Stimulated activated memory B cell treated with anti-CD40 and anti-IgM and Interleukin-4, amounts not matched to agents 10 μg/mL and 1 μg/mL and 100 μg/mL, for 72 hours (primary cell): ENCODE measurements at regions not wholly inside any gene's neighbourhood (a gene's known extent, or its start where the extent isn't known, plus 50 kb on each side); places are given as distances from the start of the nearest gene placed in this dataset.

Experiments used
- ATAC-seq: fragments of 150-1000 bp; cut with Tn5 transposase; 2 replicates; pipeline ENCODE4 v1.10.0; 2021
- H3K27ac Mint-ChIP-seq: one replicate; pipeline ENCODE4 v1.8.0; 2022; ENCODE audit warnings: mild to moderate bottlenecking, mixed read lengths
- H3K27me3 Mint-ChIP-seq: one replicate; pipeline ENCODE4 v1.8.0; 2022; ENCODE audit warnings: mixed read lengths
- H3K36me3 Mint-ChIP-seq: one replicate; pipeline ENCODE4 v1.8.0; 2022; ENCODE audit warnings: mixed read lengths
- H3K4me1 Mint-ChIP-seq: one replicate; pipeline ENCODE4 v1.8.0; 2022; ENCODE audit warnings: mixed read lengths
- H3K4me3 Mint-ChIP-seq: one replicate; pipeline ENCODE4 v1.8.0; 2022; ENCODE audit warnings: mild to moderate bottlenecking, moderate library complexity, mixed read lengths
- H3K9me3 Mint-ChIP-seq: one replicate; pipeline ENCODE4 v1.8.0; 2022; ENCODE audit warnings: mixed read lengths

DNA sequence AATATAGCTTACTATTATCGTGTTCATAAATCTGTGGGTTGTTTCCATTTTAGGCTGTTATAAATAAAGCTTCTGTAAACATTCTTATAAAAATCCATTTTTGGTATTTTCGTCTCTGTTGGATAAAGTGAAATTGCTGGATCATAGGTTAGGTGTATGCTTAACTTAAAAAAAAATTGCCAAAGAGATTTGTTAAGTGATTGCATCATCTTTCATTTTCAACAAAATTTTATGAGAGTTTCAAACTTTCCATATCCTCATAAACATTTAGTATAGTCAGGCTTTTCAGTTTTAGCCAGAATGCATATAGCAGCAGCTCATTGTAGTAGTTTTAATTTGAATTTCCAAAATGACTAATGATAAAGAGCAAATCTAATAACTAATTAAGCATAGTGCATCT is 146.7 kb upstream of the CNTN5 start:
- Mint-ChIP-seq H3K4me3 (no peak overlapping the region), H3K27me3 (no peaks in the 10 kb centered on the region)
- ATAC-seq, result no peak

DNA sequence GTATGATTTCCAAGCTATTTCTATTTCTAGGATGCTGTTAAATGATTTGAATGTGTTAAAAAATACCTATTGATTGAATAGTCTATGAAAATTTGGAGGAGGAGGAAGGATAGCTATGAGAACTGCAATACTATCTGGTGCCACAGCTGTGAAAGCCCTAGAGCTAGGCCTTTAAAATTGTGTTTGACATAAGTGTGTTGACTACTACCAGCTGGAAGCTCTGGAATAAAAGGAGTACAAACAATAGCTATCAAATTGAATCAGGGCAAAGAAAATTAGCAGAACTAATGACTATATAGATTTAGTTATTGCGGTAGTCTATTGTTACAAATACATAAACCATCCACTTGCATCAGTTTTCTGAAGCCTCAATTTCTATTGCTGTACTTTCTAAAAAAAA is 124.8 kb upstream of the CNTN5 start:
- H3K36me3 Mint-ChIP-seq, result no peaks in the 10 kb centered on the region
- H3K9me3 Mint-ChIP-seq, result peaks cover 9% of the 10 kb centered on the region
- no peak overlapping the region for H3K27ac Mint-ChIP-seq
- no peak for ATAC-seq
- H3K4me1 Mint-ChIP-seq, result no peaks in the 10 kb centered on the region
- no peak overlapping the region for H3K4me3 Mint-ChIP-seq
- H3K27me3 Mint-ChIP-seq, result no peaks in the 10 kb centered on the region

More for the DNA sequence above, 146.7 kb upstream of the CNTN5 start:
- H3K4me1 Mint-ChIP-seq, result no peaks in the 10 kb centered on the region
- H3K27ac Mint-ChIP-seq, result no peak overlapping the region
- H3K36me3 Mint-ChIP-seq, result no peaks in the 10 kb centered on the region
- H3K9me3 Mint-ChIP-seq, result peaks cover 2% of the 10 kb centered on the region

DNA sequence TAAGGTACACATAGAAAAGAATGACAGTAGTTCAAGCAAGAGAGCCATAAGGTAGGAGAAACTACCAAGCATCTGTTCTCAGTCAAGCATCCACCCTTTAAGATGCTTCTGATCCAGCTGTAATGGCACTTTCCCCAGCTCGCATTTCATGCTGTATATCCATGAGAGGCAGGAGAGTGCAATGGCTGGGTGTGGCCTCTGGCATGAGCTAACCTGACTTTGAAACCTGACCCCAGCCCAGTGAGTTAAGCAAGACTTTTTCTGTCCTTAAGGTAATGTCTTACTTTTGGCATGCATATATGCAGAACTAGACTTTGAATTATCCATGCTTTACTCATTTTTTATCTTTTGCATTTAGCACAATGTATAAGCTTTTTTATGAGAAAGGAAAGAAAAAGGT is 79.8 kb upstream of the CNTN5 start:
- Mint-ChIP-seq H3K27ac (no peak overlapping the region), H3K36me3 (no peaks in the 10 kb centered on the region), H3K4me1 (no peaks in the 10 kb centered on the region), H3K4me3 (no peak overlapping the region), H3K27me3 (no peaks in the 10 kb centered on the region), H3K9me3 (no peaks in the 10 kb centered on the region)
- peak; percentile 36 for ATAC-seq

DNA sequence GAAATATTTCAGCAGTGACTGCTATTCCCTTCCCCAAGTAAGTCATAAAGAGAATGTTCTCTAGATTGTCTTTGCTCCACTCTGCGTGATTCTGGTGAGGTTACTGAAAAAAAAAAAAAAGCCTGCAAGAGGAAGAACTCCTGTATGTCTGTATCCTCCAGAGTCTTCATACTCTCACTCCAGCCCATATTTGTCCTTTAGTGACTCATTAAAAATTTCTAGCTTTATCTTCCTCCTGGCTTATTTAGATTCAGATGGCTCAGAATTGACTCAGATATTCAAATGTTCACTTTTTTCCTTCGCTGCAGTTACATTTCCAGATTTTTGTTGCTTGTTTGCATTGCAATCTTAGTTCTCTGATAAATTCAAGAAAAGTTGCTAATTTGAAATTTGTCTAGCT is 76.3 kb upstream of the CNTN5 start:
- no peaks in the 10 kb centered on the region for H3K36me3 Mint-ChIP-seq
- no peak overlapping the region for H3K4me3 Mint-ChIP-seq
- ATAC-seq, result no peak
- H3K27ac Mint-ChIP-seq, result no peak overlapping the region
- no peaks in the 10 kb centered on the region for H3K27me3 Mint-ChIP-seq
- no peaks in the 10 kb centered on the region for H3K9me3 Mint-ChIP-seq
- H3K4me1 Mint-ChIP-seq, result no peaks in the 10 kb centered on the region

DNA sequence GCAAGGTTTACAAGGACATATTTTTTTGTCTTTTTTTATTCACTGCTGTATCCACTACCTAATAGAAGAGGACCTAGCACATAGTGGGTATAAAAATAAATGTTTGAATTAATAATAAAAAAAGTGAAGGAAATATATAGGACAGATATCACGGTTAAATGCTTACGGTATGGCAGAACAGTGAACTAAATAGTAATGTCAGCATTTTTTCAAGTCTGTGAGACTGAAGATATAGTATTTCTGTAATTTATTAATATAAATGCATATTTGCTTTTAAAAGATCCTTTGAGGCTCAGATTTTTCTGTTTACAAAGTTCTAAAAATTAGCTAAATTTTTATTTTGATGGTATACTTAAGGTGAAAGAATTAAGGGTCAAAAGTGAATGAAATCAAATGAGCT is 68.6 kb upstream of the CNTN5 start:
- H3K4me3 Mint-ChIP-seq, result no peak overlapping the region
- ATAC-seq, result no peak
- no peak overlapping the region for H3K27ac Mint-ChIP-seq
- no peaks in the 10 kb centered on the region for H3K4me1 Mint-ChIP-seq
- H3K9me3 Mint-ChIP-seq, result peaks cover 5% of the 10 kb centered on the region
- no peaks in the 10 kb centered on the region for H3K27me3 Mint-ChIP-seq
- H3K36me3 Mint-ChIP-seq, result no peaks in the 10 kb centered on the region

DNA sequence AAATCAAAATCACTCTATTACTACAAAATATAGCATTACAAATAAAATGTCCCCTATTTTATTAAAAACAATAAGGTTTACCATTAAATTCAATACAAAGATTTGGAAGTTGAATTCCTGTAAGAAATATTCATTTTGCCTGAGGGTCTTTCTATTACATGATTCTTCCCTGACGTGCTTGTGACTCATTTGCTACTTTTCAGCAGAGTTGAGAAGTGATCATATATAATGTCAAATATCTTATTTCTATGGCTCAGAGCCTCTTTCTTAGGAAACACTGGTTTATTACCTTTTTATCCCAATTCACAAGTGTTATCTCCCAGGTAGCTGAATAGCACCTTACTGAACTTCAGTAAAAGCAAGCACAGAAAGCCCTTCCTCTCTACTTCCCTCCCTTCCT is 65.2 kb upstream of the CNTN5 start:
- H3K9me3 Mint-ChIP-seq, result peaks cover 2% of the 10 kb centered on the region
- no peaks in the 10 kb centered on the region for H3K36me3 Mint-ChIP-seq
- no peak for ATAC-seq
- no peaks in the 10 kb centered on the region for H3K27me3 Mint-ChIP-seq
- H3K4me1 Mint-ChIP-seq, result no peaks in the 10 kb centered on the region
- no peak overlapping the region for H3K27ac Mint-ChIP-seq
- no peak overlapping the region for H3K4me3 Mint-ChIP-seq

DNA sequence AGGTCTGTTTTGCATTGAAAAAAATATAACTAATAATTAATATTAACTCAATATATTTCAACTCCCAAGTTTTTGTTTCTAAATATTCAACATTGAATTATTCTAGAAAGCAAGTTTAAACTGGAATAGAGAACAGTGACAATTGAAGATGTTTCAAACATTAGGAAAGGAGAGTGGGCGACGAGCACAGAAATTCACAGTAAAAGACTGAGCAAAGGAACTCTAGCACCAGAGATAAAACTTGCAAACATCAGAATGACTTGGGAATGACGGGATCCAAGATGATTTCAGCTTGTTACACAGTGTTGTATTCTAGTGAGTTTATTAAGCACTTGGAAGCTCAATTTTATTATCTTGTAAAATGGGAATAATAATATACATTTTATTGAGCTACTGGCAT is 56.6 kb upstream of the CNTN5 start:
- no peak overlapping the region for H3K27ac Mint-ChIP-seq

DNA sequence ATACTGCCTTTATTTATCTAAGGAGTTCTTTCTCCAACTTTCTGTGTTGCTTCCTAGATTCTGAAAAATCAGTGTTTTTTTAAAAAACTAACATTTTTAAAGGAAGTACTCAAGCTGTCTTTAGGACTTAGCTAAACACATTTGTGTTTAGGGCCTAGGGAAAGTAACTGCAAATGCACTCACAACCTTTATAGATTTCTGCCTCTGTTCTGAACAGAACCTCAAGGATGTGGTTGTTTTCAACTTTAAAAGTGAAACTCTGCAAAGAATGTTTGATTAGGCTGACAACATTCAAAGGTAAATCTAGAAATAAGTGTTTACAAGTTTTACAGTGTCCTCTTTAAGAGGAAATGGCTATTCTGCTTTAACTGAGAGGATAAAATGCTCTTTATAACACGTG is 55.4 kb upstream of the CNTN5 start:
- H3K36me3 Mint-ChIP-seq, result no peaks in the 10 kb centered on the region
- H3K27me3 Mint-ChIP-seq, result no peaks in the 10 kb centered on the region
- H3K4me1 Mint-ChIP-seq, result no peaks in the 10 kb centered on the region
- no peaks in the 10 kb centered on the region for H3K9me3 Mint-ChIP-seq
- H3K27ac Mint-ChIP-seq, result no peak overlapping the region
- no peak overlapping the region for H3K4me3 Mint-ChIP-seq
- no peak for ATAC-seq

More for the DNA sequence above, 56.6 kb upstream of the CNTN5 start:
- Mint-ChIP-seq H3K9me3 (no peaks in the 10 kb centered on the region), H3K4me3 (no peak overlapping the region), H3K4me1 (no peaks in the 10 kb centered on the region), H3K36me3 (no peaks in the 10 kb centered on the region), H3K27me3 (no peaks in the 10 kb centered on the region)
- no peak for ATAC-seq

DNA sequence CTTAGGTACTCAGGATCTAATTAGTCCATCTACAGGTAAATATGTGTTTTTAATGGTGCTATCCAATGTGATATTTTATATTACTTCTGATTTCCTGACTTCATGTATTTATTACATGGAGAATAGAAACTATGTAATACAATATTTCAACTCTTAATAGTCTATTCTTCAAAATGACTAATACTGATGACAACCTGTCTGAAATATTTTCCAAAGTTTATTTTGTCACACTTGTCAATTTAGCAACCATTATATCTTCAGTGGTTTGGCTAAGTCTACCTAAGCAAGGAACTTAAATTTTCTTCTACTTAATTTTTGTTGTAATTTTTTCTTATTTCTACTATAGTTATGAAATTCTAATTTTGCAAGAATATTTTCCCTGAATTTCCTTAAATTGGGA is 55.0 kb upstream of the CNTN5 start:
- Mint-ChIP-seq H3K4me1 (no peaks in the 10 kb centered on the region), H3K27me3 (no peaks in the 10 kb centered on the region), H3K9me3 (no peaks in the 10 kb centered on the region), H3K4me3 (no peak overlapping the region), H3K27ac (no peak overlapping the region), H3K36me3 (no peaks in the 10 kb centered on the region)
- ATAC-seq, result no peak

DNA sequence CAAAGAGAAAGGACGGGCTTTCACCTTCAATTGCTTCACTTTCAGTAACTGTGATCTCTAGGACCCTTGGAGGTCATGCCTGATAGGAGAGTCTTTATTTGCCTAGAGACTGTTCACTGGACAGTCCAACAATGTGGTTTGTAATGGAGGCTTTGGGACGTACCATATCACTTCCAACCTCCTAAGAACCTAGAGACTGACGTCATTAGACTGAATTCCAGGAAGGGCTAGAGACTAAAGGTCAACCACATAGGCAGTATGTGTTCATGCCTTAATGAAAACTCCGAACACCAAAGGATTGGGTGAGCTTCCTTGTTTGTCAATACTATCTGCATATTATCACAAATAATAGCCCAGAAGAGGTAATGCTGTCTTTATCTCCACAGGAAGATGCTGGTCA is 53.7 kb upstream of the CNTN5 start:
- Mint-ChIP-seq H3K9me3 (no peaks in the 10 kb centered on the region), H3K4me1 (no peaks in the 10 kb centered on the region), H3K36me3 (no peaks in the 10 kb centered on the region), H3K27me3 (no peaks in the 10 kb centered on the region), H3K27ac (no peak overlapping the region), H3K4me3 (no peak overlapping the region)
- ATAC-seq, result no peak
